GM12878 (cell line): ENCODE measurements at regions not wholly inside any gene's neighbourhood (a gene's known extent, or its start where the extent isn't known, plus 50 kb on each side); places are given as distances from the start of the nearest gene placed in this dataset.

Experiments
- ATAC-seq: fragments of 200-7000 bp; cut with Tn5 transposase; 3 replicates; pipeline ENCODE4 v1.9.1; 2020; ENCODE audit warnings: mild to moderate bottlenecking, moderate library complexity
- BruUV-seq: library from RNA; stranded (reverse); fragments of 400-500 nt; replicated peaks from 2 replicates; lab custom pipeline; 2021; lab: Mats Ljungman, UMichigan
- CTCF ChIA-PET: fragments of 300-600 bp; sonication (Branson Sonifier 250); formaldehyde crosslinking; extraction: SDS; loops from one replicate; lab custom pipeline; 2021; ENCODE audit warnings: inconsistent platforms; lab: Yijun Ruan, JAX
- POLR2A ChIA-PET: fragments of 350-600 bp; formaldehyde crosslinking; extraction: SDS; loops from one replicate; lab custom pipeline; 2021; ENCODE audit warnings: inconsistent platforms; lab: Charles Lee
- RAD21 ChIA-PET: fragments of 300-600 bp; sonication (Branson Sonifier 250); formaldehyde crosslinking; loops from one replicate; lab custom pipeline; 2023; ENCODE audit warnings: antibody characterized with exemption; ENCODE audit not compliant: unreplicated experiment; lab: Charles Lee
- SMC1A ChIA-PET: fragments of 300-600 bp; sonication (Branson Sonifier 250); formaldehyde crosslinking; loops from one replicate; lab custom pipeline; 2023; ENCODE audit not compliant: unreplicated experiment, uncharacterized antibody; lab: Charles Lee
- DNase-seq: peaks from one replicate; pipeline ENCODE4 v3.0.0-alpha.2; 2011; ENCODE audit warnings: low read depth, low spot score
- FAIRE-seq: peaks from 3 replicates; lab custom pipeline; 2011; peaks lifted over from hg19 to GRCh38; lab: Jason Lieb, UNC
- H2AFZ ChIP-seq: 2 replicates; pipeline ENCODE4 v1.6.0; 2011; ENCODE audit warnings: low read depth, low read length, control low read depth; ENCODE audit not compliant: control insufficient read depth
- H3K27ac ChIP-seq: 2 replicates; pipeline ENCODE4 v1.5.1; 2011; ENCODE audit warnings: control low read depth; ENCODE audit not compliant: control insufficient read depth, insufficient read depth
- H3K27me3 ChIP-seq, 2 experiments: replicated peaks in 1 of 2; 2 replicates each; pipeline versions ENCODE4 v1.6.0 to v1.6.1; 2011; ENCODE audit warnings: low read length in 1 of 2; ENCODE audit not compliant: control insufficient read depth in 2 of 2, insufficient read depth in 2 of 2
- H3K36me3 ChIP-seq, 2 experiments: 2 replicates each; pipeline ENCODE4 v1.5.1; 2011; ENCODE audit warnings: low read length in 1 of 2; ENCODE audit not compliant: control insufficient read depth in 2 of 2, insufficient read depth in 2 of 2
- H3K4me1 ChIP-seq: 2 replicates; pipeline ENCODE4 v1.6.1; 2011; ENCODE audit warnings: mild to moderate bottlenecking, low read length, moderate library complexity, mixed read lengths; ENCODE audit not compliant: control insufficient read depth, insufficient read depth
- H3K4me2 ChIP-seq: 2 replicates; pipeline ENCODE4 v1.6.0; 2011; ENCODE audit warnings: control low read depth; ENCODE audit not compliant: control insufficient read depth, insufficient read depth
- H3K4me3 ChIP-seq: fragments of 200-600 bp; sonication (generic); 2 replicates; pipeline ENCODE4 v1.5.1; 2016
- H3K79me2 ChIP-seq: 2 replicates; pipeline ENCODE4 v1.6.0; 2011; ENCODE audit warnings: low read length; ENCODE audit not compliant: control insufficient read depth, insufficient read depth
- H3K9ac ChIP-seq: 2 replicates; pipeline ENCODE4 v1.8.0; 2011; ENCODE audit warnings: low read length, control low read depth, mixed read lengths; ENCODE audit not compliant: control insufficient read depth, insufficient read depth
- H3K9me3 ChIP-seq: replicated peaks from 3 replicates; pipeline ENCODE4 v1.5.1; 2011; ENCODE audit warnings: mild to moderate bottlenecking, low read length; ENCODE audit not compliant: control insufficient read depth, insufficient read depth
- H4K20me1 ChIP-seq: 2 replicates; pipeline ENCODE4 v1.6.0; 2011; ENCODE audit not compliant: control insufficient read depth, insufficient read depth
- BCLAF1 ChIP-seq: fragments of 450-650 bp; IDR thresholded peaks from 2 replicates; pipeline ENCODE4 v1.6.1; 2017; ENCODE audit warnings: antibody characterized with exemption, mild to moderate bottlenecking, moderate library complexity
- CUX1 ChIP-seq: IDR thresholded peaks from 2 replicates; pipeline ENCODE4 v1.6.1; 2012; ENCODE audit warnings: improper control_type of control experiment, low read depth, low read length; ENCODE audit not compliant: insufficient replicate concordance
- HSF1 ChIP-seq: fragments of 150-350 bp; IDR thresholded peaks from 2 replicates; pipeline ENCODE4 v1.6.1; 2014; ENCODE audit warnings: mild to moderate bottlenecking, low read depth, low read length
- MXI1 ChIP-seq: fragments of 150-350 bp; IDR thresholded peaks from 2 replicates; pipeline ENCODE4 v1.6.1; 2011; ENCODE audit warnings: low read depth, mild to moderate bottlenecking, inconsistent platforms, low read length, improper control_type of control experiment
- PAX8 ChIP-seq: fragments of 450-650 bp; IDR thresholded peaks from 2 replicates; pipeline ENCODE4 v1.6.1; 2017; ENCODE audit warnings: mild to moderate bottlenecking, moderate library complexity
- RELB ChIP-seq: fragments of 450-650 bp; IDR thresholded peaks from 2 replicates; pipeline ENCODE4 v1.6.1; 2017; ENCODE audit warnings: low read depth, mild to moderate bottlenecking, moderate library complexity
- STAT1 ChIP-seq: fragments of 450-650 bp; conservative IDR thresholded peaks from 2 replicates; pipeline ENCODE4 v1.6.1; 2014; ENCODE audit warnings: antibody characterized with exemption, mild to moderate bottlenecking
- ZBTB40 ChIP-seq: fragments of 450-650 bp; IDR thresholded peaks from 2 replicates; pipeline ENCODE4 v1.6.1; 2016; ENCODE audit warnings: mild to moderate bottlenecking, moderate library complexity, borderline replicate concordance
- WGBS: methylation state at CpG from one replicate; pipeline ENCODE4 v1.1.6; 2016; ENCODE audit warnings: low lambda C conversion rate; ENCODE audit not compliant: insufficient replicate concordance, insufficient coverage; ENCODE audit errors: missing lambda C conversion rate; 5-methylcytosine and 5-hydroxymethylcytosine counted together
- in situ Hi-C: fragments of 300-500 bp; cut with MboI; formaldehyde crosslinking; loops from 9 replicates; pipeline ENCODE4 v1.14.3; 2018; ENCODE audit warnings: mixed read lengths
- intact Hi-C: fragments of 100-400 bp; cut with micrococcal nuclease; formaldehyde crosslinking; loops from one replicate; pipeline ENCODE4 v1.14.2; 2022; ENCODE audit not compliant: unreplicated experiment

- no peak for ATAC-seq
- no peaks in the 10 kb centered on the region for H3K36me3 ChIP-seq
- no peak overlapping the region for H3K9ac ChIP-seq
- POLR2A ChIA-PET = no interaction called here
- H3K9me3 ChIP-seq = no peaks in the 10 kb centered on the region
- no peak overlapping the region for H3K27ac ChIP-seq
- no TSS peak for BruUV-seq
- no peak overlapping the region for H3K4me2 ChIP-seq
- H3K79me2 ChIP-seq = no peaks in the 10 kb centered on the region
- no peak for FAIRE-seq
- no peaks in the 10 kb centered on the region for H3K27me3 ChIP-seq
- no peaks in the 10 kb centered on the region for H3K4me1 ChIP-seq
- H4K20me1 ChIP-seq = no peaks in the 10 kb centered on the region
- SMC1A ChIA-PET = no interaction called here
- no peak overlapping the region for H2AFZ ChIP-seq
- no peak overlapping the region for H3K4me3 ChIP-seq
- WGBS = 41% methylated on average over 4 of the region's 4 CpGs
- CTCF ChIA-PET = no interaction called here
- in situ Hi-C loops (no loop called here), intact Hi-C loops (no loop called here)
- DNase-seq = no peak
- RAD21 ChIA-PET = no interaction called here
- no peak for TF ChIP-seq STAT1
- TF ChIP-seq PAX8 = no peak
- no peak for TF ChIP-seq HSF1
- no peak for TF ChIP-seq CUX1
- TF ChIP-seq BCLAF1 = no peak
- TF ChIP-seq MXI1 = no peak
- no peak for TF ChIP-seq ZBTB40
- no peak for TF ChIP-seq RELB
Measured at GRCh38 chr1:96559181-96559580, 162.4 kb upstream of the PTBP2 start.
